ENCODE measurements at regions not wholly inside any gene's neighbourhood (a gene's known extent, or its start where the extent isn't known, plus 50 kb on each side); places are given as distances from the start of the nearest gene placed in this dataset.
"Not testable (repeated sequence)": the region's sequence is repeated elsewhere in the genome, so short reads cannot be mapped to it uniquely, and the experiment has no call there.

DNA sequence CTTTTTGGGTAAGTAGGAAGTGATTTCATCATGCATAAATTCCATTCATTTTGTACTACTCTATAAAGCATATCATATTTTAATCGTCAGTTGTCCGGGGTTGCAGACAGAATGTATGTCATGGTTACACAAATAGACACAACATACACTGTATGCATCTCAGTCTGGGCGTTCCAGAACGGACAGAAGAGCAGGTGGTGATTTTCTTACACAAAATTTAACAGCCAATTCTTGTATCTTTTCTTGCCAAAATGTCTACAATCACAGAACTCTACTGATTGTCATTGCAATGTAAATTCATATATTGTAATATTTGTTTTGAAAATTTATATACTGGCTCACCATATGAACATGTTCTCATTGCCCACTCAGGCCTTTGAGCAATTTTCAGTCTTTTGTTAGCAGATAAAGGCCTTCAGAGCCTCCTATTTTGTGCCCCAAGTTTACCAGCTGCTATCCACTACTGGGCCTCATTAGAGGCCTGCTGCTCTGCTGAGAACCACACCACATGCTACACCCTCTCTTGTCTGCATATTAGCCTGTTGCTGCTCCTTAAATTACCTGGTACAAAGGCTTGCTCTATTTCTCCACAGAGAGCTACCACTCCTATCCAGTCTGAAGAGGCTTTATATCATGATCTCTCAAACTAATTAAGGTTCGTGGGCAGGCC, 61.5 kb downstream of the PRDM13 start:
- DNase-seq, result no peak

DNA sequence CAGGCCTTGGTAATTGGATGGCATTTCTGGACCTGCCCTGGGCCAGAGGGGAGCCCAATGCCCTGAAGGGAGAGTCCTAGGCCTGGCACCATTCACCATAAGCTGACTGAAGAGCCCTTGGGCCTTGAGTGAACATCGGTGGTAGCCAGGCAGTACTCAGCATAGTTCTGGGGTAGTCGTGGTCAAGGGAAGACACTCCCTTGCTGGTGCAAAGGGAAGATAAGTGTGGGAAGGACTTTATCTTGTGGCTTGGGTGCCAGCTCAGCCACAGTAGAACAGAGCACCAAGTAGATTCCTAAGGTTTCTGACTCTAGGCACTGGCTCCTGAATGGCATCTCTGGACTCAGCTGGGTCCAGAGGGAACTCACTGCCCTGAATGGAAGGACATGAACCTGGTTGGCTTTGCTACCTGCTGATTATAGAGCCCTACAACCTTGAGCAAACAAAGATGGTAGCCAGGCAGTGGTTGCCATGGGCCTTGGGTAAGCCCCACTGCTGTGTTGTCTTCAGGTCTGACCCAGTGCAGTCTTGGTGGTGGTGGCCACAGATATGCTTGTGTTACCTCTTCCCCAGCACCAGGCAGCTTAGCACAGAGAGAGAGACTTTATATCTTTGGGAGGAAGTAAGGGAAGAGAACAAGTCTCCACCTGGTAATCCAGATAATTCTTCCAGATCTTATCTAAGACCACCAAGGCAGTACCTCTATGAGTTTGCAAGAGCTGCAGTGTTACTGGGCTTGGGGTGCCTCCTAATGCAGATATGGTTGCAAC, 83.5 kb downstream of the PRDM13 start:
- peak; percentile 84 for DNase-seq

DNA sequence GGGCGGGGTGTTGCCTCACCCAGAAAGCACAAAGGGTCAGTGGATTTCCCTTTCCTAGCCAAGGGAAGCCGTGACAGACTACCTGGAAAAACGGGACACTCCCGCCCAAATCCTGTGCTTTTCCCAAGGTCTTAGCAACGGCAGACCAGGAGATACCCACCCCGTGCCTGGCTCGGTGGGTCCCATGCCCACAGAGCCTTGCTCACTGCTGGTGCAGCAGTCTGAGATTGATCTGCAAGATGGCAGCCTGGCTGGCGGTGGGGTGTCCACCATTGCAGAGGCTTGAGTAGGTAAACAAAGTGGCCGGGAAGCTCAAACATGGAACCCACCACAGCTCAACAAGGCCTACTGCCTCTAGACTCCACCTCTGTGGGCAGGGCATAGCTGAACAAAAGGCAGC, 95.7 kb downstream of the PRDM13 start:
- DNase-seq, result not testable (repeated sequence)

DNA sequence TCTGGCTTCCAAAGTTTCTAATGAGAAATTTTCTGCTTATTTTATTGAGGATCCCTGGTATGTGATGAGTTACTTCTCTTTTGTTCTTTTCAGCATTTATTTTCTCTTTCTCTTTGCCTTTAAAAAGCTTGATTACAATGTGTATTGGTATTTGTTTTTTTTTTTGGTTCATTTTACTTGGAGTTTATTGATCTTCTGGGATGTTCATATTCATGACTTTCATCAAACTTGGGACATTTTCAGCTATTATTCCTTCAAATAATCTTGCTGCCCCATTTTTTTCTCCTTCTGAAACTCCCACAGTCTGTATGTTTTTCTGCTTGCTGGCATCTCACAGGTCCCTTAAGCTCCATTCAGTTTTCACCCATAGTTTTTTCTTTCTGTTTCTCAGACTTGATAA, 102.4 kb downstream of the PRDM13 start:
- no peak for DNase-seq

DNA sequence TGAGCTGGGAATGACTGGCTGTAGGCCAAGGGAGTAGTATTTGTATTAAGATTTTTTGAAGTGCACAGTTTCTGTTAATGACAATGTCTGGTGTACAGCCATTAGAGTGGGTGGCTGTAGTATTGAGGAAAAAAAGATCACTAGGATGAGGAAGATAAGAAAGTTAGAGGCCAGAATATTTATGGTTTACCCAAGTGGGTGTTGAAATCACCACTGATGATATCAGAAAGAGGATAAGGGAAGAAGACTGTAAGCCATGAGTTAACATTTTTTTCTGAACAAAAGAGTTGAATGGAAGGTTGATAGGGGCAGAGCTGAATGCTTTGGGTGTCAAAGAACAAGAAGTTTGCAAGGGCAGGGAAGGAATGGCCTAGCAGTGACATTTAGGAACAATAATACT, 104.7 kb downstream of the PRDM13 start:
- peak; percentile 71 for DNase-seq

DNA sequence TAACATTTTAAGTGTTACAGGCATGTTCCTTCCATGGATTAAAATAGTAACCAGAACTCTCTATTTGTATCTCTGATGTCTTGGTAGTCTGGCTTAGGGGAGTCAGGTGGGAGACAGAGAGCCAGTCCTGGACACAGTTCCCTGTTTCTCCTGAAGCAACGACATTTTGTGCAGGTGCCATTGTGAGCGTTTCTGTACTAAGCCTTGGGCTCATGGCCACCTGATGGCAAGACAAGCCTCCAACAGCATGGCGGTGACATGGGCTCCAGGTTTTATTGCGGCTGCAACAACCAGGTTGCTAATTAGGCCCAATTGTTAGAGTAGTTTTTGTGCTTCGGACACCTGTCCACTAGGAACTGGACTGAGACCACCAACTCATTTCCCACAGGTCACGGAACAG, 105.3 kb downstream of the PRDM13 start:
- no peak for DNase-seq

DNA sequence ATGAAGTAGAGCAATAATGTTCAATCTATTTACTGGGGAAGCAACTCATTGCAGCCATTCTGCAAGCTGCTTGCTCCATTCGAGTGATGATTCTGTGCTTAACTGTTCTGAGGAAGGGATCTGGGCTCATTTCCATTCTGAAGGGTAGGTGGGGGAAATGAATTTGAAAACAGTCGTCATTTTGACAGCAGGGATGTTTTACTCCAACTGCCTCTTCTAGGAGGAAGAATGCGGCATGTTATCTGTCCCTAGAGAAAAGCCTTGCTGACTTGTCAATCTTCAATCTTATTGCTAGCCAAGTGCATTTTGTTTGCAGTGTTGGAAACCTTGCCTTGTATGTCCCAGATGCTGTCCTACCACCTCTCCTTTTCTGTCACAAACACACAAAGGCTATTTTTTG, 105.9 kb downstream of the PRDM13 start:
- no peak for DNase-seq

DNA sequence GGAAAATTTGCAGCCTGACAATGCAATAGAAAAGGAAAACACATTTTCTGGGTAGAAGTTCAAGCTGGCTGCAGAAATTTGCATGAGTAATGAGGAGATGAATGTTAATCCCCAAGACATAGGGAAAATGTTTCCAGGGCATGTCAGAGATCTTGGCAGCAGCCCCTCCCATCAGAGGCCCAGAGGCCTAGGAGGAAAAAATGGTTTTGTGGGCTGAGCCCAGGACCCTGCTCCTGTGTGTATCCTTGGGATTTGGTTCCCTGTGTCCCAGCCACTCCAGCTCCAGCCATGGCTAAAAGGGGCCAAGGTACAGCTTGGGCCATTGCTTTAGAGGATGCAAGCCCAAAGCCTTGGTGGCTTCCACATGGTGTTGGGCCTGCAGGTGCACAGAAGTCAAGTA, 115.4 kb downstream of the PRDM13 start:
- not testable (repeated sequence) for DNase-seq

DNA sequence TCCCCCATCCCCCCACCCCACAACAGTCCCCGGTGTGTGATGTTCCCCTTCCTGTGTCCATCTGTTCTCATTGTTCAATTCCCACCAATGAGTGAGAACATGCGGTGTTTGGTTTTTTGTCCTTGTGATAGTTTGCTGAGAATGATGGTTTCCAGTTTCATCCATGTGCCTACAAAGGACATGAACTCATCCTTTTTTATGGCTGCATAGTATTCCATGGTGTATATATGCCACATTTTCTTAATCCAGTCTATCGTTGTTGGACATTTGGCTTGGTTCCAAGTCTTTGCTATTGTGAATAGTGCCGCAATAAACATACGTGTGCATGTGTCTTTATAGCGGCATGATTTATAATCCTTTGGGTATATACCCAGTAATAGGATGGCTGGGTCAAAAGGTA, 123.6 kb downstream of the PRDM13 start:
- not testable (repeated sequence) for DNase-seq

DNA sequence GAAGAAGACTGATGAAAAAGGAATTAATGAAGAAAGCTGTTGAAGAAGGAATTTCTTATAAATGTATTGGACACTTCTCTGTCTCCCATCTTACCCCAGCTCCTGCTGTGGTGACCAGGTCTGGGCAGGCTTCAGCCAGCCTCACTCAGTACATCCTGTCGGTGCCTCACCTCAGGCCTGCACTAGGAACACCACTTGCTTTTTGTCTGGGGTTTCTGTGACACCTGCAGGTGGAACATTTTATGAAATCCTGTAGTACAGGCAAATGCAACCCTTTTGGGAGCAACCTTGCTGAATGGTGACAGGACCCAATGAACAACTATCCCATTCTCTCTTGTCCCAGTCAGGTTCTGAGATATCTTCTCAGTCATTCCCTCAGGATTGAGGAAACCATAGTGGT, 129.7 kb downstream of the PRDM13 start:
- peak; percentile 27 for DNase-seq

DNA sequence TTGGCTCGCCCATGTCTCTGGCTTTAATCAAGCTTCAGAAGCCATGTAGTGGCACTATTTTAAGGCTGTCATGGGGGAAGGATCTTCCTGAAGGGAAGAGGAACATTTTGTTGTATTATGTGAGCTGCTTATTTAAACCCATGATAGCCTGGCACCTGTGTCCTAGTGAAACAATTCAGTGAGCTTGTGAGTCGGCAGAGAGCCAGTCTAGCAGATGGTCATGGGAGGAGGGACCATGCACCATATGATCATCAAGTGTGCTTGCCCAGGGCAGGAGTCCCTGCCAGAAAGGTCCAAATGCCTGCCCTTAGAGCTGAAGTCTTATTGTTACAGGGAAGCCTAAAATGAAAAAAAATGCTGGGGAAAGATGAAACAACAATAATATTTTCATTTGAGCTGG, 132.9 kb downstream of the PRDM13 start:
- no peak for DNase-seq

DNA sequence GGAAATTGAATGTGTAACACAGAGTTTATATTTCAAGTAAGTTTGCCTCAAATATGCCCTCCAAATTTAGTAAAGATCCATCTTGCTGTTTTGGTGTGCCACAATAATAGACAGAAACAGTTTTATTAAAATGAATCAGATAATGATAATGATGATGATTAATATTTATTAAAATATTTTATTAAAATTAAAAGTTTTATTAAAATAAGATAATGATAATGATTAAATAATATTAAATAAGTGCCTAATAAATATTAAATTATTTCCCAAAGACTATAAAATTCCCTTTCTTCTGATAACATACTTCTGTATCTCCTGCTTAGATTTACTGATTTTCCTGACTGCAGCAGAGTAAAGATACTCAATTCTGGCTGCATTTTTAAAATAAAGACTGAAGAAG, 134.5 kb downstream of the PRDM13 start:
- no peak for DNase-seq

DNA sequence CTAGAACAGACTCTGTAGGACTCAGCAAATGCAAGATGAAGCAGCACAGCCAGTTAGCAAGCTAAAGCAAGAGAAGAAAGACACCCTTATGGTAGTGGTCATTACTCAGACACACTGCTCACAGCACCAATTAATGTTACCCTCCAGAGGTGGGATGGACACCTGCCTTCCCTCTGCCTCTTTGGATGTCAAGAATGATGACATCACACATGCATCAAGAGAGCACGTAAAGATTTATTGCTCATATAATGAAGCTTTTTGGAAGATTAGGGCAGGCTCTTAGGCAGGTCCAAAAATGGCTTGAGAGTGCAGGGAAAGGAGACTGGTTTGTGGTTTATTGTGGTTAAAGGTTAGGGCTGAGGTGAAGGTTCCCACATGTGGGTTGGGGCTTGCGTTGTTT, 137.0 kb downstream of the PRDM13 start:
- DNase-seq, result no peak

DNA sequence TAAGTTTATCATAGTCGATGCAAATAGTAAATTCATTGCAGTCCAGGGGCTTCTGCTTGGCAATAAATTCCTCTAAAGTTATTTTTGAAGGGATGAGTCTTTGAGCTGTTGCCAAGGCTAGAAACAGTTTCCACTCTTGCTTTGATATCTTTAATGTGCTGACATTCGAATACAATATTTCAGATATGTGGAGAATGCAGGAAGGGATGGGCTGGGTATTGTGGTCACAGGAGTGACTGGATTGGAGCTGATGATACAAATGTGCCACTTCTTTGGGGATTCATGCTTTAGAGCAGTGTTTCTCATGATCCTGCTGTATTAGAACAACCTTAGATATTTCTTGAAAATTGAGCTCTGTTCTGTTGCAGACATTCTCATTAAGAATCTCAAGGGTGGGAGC, 139.0 kb downstream of the PRDM13 start:
- peak; percentile 8 for DNase-seq

DNA sequence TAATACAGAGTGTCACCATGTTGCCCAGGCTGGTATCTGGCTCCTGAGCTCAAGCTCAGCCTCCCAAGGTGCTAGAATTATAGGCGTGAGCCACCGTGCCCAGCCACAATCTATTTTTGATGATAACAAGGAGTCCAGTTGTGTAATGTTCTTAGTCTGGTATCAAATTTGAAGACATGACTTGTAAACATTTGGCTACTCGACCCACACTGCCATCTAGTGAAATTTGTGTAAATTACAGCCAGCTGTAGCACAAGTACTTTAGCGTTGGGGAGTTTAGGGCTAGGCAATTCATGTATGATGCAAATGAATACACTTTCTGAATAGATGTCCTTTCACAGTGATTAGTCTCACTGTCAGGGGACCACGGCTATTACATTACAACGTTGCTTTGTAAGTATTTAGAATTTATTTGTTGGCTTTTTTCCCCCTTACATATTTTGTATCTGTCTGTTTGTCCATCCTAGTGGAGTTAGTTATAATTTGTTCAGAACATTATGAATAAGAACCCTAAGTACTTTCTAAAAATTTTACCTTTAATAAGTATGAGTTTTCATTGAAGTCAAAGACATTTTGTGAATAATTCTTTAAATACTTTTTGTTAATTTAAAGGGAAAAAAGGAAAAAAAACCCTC, 139.7 kb downstream of the PRDM13 start:
- peak; percentile 87 for DNase-seq

DNA sequence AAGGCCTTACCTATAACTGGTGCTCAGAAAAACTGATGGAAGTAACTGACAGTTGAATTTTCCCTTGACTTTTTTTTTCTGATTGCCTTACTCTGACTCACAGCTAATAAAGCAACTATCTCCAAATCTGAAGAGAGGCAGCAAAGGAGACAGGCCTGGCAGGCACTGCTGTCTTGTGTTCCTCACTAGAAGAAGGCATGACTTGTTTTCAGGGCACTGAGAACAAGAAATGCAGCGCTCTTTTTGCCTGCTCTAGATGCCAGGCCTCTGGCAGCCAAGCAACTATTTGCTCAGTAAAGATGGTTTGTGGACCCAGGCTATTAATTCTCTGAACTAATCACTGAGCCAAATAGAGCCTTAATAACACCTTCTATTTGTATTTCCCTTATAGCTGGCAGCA, 155.1 kb downstream of the PRDM13 start:
- no peak for DNase-seq

DNA sequence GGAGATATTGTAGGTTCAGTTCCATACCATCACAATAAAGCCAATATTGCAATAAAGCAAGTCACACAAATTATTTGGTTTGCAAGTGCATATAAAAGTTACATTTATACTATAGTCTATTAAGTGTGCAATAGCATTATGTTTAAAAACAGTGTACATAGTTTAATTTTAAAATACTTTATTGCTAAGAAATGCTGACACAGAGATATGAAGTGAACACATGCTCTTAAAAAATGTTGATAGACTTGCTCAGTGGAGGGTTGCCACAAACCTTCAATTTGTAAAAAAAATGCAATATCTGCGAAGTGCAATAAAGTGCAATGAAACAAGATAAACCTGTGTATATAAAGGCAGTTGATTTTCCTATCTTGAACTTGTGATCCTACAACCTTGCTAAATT, 161.5 kb downstream of the PRDM13 start:
- DNase-seq, result no peak

DNA sequence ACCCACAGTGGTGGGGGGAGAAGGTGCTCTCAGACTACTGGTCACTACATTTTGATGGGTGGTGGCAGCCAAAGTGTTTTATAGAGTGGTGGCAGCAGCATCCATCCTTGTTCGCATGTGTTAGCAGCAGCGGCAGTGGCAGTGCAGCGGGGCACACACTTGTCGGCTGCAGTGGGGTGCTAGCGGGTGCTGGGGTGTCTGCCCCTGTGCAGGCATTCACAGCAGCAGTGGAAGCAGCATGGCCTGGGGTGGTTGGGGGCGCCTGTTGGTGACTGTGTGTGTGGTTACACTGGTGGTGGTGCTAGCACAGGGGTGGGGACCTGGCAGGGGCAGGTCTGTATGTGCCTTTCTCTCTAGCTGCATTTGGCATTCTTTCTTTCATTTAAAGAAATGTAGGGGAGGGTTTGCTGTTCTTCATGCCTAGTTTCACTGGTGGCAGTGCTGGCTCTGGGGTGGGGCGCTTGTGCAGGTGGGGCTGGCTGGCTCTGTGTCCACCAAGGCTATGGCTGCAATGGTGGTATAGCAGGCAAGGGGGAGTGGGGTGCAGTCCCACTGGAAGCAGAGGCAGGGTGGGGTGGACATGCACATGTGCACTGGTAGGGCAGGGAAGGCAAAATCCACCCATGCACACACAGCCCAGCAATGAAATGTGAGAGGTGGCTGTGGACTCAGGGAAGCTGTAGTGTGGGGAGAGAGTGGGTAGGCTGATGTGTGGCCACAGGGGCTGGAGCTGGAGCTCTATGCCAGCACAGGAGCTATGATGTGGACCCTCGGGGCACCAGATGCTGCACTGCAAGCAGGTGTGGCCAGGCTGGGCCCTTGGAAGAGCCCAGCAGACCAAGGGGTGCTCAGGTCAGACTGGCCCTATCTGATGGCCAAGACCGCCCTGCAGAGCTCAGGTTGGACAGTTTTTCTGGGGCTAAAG, 173.3 kb downstream of the PRDM13 start:
- DNase-seq, result no peak

DNA sequence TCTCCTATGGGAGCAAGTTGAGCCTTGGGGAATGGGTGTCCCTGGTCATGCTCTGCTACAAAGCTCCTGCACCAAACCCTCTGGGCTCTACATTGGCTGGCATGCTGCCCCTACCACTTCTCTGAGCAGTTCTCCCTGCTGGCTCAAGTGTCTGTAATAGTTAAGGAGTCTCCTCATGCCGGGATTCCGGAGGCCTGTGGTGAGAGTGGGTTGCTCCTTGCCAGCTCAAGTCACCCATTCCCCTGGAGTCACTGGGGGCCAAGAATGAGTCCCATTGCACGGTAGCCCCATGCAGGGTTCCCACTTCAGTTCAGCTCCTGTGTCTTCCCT, 173.9 kb downstream of the PRDM13 start:
- no peak for DNase-seq

DNA sequence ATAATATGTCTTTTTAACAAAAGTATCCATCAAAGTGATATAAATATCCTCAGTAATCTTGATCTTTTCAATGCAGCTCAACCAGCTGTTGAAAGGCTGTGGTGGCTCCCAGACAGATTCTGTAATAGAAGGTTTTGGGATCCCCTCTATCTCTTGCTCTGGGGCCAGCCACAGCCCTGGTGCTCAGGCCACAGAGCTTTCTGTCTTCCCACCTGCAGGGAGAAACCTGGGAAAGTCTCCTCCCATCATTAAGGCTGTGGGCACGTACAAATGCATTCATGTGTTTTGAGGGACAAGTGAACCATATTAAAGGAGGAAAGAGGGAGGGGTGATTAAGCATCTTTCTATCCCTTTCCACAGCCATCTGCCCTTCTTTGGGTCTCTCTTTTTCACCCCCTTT, 183.1 kb downstream of the PRDM13 start:
- no peak for DNase-seq

DNA sequence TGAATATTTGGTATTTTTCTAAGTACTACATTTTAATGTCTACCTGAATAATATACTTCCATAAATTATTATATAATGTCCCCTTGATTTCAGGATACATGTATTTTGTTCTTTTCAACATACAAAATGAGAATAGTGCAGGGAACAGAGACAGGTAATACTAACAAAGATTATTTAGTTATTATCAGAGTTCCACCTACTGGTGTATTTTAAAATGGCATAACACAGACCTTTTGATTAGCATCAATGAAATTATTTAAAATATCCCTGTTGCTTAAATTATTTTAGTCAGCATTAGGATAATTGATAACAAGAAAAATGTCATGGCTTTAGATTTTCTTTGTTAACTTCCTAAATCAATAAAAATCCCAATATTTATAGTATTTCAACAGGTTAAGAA, 184.0 kb downstream of the PRDM13 start:
- peak; percentile 19 for DNase-seq

DNA sequence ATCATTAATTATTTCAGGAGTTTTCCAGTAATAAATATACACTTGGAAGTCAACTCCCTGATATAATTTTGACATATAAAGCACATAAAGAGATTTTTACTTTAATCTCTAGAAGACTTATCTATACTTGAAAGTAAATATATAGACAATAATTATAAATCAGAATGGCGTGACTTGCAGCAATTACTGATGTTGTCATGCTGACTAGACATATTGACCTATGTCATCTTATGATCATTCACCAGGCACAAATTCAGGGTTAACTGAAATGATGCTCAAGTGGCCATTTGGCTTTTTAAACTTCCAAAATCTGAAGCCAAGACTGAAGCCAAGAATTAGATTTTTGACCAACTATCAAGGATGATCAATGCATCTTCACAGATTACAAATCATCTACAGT, 192.2 kb downstream of the MCHR2 start:
- DNase-seq, result no peak

DNA sequence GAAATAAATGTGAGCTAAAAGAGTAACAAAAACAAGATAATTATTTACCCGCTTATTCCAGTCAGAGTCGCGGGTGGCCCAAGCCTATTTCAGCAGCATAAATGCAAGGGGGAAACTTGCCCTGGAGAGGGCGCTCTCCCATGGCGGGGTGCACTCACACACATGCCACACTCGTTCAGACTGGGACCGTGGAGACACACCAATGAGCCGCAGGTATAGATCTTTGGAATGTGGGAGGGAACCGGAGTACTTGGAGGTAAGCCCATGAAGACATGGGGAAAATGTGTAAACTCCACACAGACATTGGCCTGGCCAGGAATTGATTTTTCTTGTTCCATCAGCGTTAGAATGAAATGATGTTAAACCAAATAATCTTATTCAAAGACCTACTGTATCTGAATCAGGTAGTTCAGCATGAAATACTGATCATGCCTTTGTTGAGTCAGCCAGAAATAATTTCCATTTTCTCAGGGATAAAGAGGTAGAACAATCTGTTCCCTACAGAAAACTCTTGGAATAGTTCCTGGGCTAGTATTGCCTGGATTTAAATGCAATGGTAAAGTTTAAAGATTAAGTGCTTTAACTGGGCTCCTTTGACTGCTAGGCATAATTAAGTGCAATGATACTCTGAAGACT, 191.5 kb downstream of the MCHR2 start:
- no peak for DNase-seq
